ENCODE measurements at regions not wholly inside any gene's neighbourhood (a gene's known extent, or its start where the extent isn't known, plus 50 kb on each side); places are given as distances from the start of the nearest gene placed in this dataset.
A peak's percentile ranks its signal among the peaks of the same experiment; 100 is the strongest.

DNA sequence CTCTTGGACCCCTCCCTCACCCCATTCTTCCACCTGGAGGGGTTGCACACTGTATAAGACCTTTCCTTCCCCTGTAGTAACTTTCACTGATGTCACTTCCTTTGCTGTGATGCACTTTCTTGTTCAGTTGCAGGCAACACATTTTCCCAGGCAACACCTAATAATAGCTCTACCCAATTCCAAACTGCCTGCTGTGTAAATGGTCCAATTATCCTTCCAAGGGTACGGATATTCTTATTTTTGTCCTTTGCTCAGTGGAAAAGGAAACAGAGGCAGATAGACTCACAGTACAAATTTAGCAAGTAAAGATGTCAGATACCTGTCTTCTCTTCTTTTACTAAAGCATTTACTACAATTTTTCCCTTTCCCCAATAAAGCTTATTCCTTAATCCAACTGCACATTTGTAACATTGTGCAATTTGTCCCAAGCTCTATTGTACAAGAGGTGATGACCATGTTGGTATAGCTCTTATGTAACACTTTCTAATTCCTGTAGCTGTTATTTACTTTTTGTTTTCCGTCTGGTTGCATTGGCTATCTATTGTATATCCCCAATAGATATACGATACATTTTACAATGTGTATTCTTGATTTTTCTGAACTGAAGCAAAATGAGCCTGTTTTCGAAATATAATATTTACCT, 69.1 kb upstream of the NPFFR2 start:
- H3K9me3 Mint-ChIP-seq, result peaks cover 1% of the 10 kb centered on the region; the same call in 1 of the 3 replicates
- Histone ChIP-seq H3K79me2 (replicated peaks; ENCODE audit: insufficient read depth) (no peaks in the 10 kb centered on the region), H3K4me2 (no peak overlapping the region), H3K9me2 (ENCODE audit: insufficient read depth) (no peaks in the 10 kb centered on the region), H3K4me1 (ENCODE audit: insufficient read depth) (no peaks in the 10 kb centered on the region), H2AFZ (peak overlapping the region; percentile 57; the same call in 1 of the 2 replicates), H4K20me1 (replicated peaks; ENCODE audit: insufficient read depth) (no peaks in the 10 kb centered on the region), H3F3A (replicated peaks; ENCODE audit: low read depth) (no peaks in the 10 kb centered on the region), H3K4me3 (no peak overlapping the region), H3K27me3 (ENCODE audit: insufficient read depth) (no peaks in the 10 kb centered on the region), H3K27ac (ENCODE audit: low read depth) (no peak overlapping the region), H3K36me3 (ENCODE audit: insufficient read depth) (no peaks in the 10 kb centered on the region)
- ATAC-seq (no peak), DNase-seq (ENCODE audit: low spot score) (no peak)
- H3K27ac Mint-ChIP-seq, result no peak overlapping the region
- H3K36me3 Mint-ChIP-seq (ENCODE audit: low read depth), result peaks cover 4% of the 10 kb centered on the region
- no peaks in the 10 kb centered on the region for H3K27me3 Mint-ChIP-seq (ENCODE audit: insufficient read depth, low read depth, poor library complexity)
- TF ChIP-seq, protein P1, sequence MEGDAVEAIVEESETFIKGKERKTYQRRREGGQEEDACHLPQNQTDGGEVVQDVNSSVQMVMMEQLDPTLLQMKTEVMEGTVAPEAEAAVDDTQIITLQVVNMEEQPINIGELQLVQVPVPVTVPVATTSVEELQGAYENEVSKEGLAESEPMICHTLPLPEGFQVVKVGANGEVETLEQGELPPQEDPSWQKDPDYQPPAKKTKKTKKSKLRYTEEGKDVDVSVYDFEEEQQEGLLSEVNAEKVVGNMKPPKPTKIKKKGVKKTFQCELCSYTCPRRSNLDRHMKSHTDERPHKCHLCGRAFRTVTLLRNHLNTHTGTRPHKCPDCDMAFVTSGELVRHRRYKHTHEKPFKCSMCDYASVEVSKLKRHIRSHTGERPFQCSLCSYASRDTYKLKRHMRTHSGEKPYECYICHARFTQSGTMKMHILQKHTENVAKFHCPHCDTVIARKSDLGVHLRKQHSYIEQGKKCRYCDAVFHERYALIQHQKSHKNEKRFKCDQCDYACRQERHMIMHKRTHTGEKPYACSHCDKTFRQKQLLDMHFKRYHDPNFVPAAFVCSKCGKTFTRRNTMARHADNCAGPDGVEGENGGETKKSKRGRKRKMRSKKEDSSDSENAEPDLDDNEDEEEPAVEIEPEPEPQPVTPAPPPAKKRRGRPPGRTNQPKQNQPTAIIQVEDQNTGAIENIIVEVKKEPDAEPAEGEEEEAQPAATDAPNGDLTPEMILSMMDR (conservative IDR thresholded peaks at IDR 0.05; ENCODE audit: low read depth in 2 of 2), result no peak
- TF ChIP-seq, protein P2, sequence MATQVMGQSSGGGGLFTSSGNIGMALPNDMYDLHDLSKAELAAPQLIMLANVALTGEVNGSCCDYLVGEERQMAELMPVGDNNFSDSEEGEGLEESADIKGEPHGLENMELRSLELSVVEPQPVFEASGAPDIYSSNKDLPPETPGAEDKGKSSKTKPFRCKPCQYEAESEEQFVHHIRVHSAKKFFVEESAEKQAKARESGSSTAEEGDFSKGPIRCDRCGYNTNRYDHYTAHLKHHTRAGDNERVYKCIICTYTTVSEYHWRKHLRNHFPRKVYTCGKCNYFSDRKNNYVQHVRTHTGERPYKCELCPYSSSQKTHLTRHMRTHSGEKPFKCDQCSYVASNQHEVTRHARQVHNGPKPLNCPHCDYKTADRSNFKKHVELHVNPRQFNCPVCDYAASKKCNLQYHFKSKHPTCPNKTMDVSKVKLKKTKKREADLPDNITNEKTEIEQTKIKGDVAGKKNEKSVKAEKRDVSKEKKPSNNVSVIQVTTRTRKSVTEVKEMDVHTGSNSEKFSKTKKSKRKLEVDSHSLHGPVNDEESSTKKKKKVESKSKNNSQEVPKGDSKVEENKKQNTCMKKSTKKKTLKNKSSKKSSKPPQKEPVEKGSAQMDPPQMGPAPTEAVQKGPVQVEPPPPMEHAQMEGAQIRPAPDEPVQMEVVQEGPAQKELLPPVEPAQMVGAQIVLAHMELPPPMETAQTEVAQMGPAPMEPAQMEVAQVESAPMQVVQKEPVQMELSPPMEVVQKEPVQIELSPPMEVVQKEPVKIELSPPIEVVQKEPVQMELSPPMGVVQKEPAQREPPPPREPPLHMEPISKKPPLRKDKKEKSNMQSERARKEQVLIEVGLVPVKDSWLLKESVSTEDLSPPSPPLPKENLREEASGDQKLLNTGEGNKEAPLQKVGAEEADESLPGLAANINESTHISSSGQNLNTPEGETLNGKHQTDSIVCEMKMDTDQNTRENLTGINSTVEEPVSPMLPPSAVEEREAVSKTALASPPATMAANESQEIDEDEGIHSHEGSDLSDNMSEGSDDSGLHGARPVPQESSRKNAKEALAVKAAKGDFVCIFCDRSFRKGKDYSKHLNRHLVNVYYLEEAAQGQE (IDR thresholded peaks at IDR 0.05; ENCODE audit: unreplicated experiment), result no peak
- TF ChIP-seq, protein P3, sequence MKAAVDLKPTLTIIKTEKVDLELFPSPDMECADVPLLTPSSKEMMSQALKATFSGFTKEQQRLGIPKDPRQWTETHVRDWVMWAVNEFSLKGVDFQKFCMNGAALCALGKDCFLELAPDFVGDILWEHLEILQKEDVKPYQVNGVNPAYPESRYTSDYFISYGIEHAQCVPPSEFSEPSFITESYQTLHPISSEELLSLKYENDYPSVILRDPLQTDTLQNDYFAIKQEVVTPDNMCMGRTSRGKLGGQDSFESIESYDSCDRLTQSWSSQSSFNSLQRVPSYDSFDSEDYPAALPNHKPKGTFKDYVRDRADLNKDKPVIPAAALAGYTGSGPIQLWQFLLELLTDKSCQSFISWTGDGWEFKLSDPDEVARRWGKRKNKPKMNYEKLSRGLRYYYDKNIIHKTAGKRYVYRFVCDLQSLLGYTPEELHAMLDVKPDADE (IDR thresholded peaks at IDR 0.05), result no peak
- TF ChIP-seq ZNF331 (CRISPR knock-in tag; IDR thresholded peaks at IDR 0.05; ENCODE audit: low read depth) (no peak), POLR2AphosphoS5 (IDR thresholded peaks at IDR 0.05; ENCODE audit: low read depth) (no peak), NANOG (IDR thresholded peaks at IDR 0.05; ENCODE audit: borderline replicate concordance) (no peak), JUNB (IDR thresholded peaks at IDR 0.05; ENCODE audit: unreplicated experiment) (no peak), CREB1 (CRISPR knock-in tag; IDR thresholded peaks at IDR 0.05; ENCODE audit: low read depth) (no peak)
- H3K4me3 Mint-ChIP-seq, result no peak overlapping the region
- H3K4me1 Mint-ChIP-seq, result no peaks in the 10 kb centered on the region

DNA sequence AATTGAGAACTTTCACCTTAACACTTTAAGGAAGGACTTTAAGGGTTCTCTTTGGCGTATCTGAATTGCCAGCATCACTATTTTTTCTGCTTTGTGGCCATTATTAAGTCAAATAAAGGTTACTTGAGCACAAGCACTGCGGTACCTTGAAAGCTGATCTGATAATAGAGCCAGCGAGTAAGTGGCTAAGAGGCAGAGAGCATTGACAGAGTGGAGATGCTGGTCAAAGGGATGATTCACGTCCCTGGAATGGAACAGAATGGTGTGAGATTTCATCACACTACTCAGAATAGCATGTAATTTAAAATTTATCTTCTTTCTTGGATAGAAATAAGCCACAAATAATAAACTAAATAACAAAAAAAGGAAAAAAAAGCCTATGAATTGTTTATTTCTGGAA, 57.1 kb upstream of the NPFFR2 start:
- Histone ChIP-seq H3K79me2 (replicated peaks; ENCODE audit: insufficient read depth) (no peaks in the 10 kb centered on the region), H3K27ac (ENCODE audit: low read depth) (no peak overlapping the region), H3K4me1 (ENCODE audit: insufficient read depth) (no peaks in the 10 kb centered on the region), H3F3A (replicated peaks; ENCODE audit: low read depth) (no peaks in the 10 kb centered on the region), H2AFZ (peak overlapping the region; percentile 38; the same call in 1 of the 2 replicates), H3K27me3 (ENCODE audit: insufficient read depth) (no peaks in the 10 kb centered on the region), H4K20me1 (replicated peaks; ENCODE audit: insufficient read depth) (no peaks in the 10 kb centered on the region), H3K4me2 (no peak overlapping the region), H3K36me3 (ENCODE audit: insufficient read depth) (no peaks in the 10 kb centered on the region), H3K4me3 (no peak overlapping the region), H3K9me2 (ENCODE audit: insufficient read depth) (no peaks in the 10 kb centered on the region)
- H3K27ac Mint-ChIP-seq, result no peak overlapping the region
- H3K9me3 Mint-ChIP-seq, result no peaks in the 10 kb centered on the region
- no peak overlapping the region for H3K4me3 Mint-ChIP-seq
- DNase-seq (ENCODE audit: low spot score) (no peak), ATAC-seq (no peak)
- no peaks in the 10 kb centered on the region for H3K36me3 Mint-ChIP-seq (ENCODE audit: low read depth)
- no peaks in the 10 kb centered on the region for H3K27me3 Mint-ChIP-seq (ENCODE audit: insufficient read depth, low read depth, poor library complexity)
- no peaks in the 10 kb centered on the region for H3K4me1 Mint-ChIP-seq
- TF ChIP-seq POLR2AphosphoS5 (IDR thresholded peaks at IDR 0.05; ENCODE audit: low read depth) (no peak), NANOG (IDR thresholded peaks at IDR 0.05; ENCODE audit: borderline replicate concordance) (no peak), STAT1 (IDR thresholded peaks at IDR 0.05; ENCODE audit: unreplicated experiment) (no peak), ZNF114 (CRISPR knock-in tag; IDR thresholded peaks at IDR 0.05) (no peak)
- TF ChIP-seq, protein P1 (conservative IDR thresholded peaks at IDR 0.05; ENCODE audit: low read depth in 2 of 2), result no peak
- TF ChIP-seq, protein P2 (IDR thresholded peaks at IDR 0.05; ENCODE audit: unreplicated experiment), result no peak

Data from GM23338 (cell line).